HepG2 (cell line): ENCODE measurements at regions not wholly inside any gene's neighbourhood (a gene's known extent, or its start where the extent isn't known, plus 50 kb on each side); places are given as distances from the start of the nearest gene placed in this dataset.

Source experiments
- ATAC-seq: fragments of 200-7000 bp; cut with Tn5 transposase; 3 replicates; pipeline ENCODE4 v1.9.1; 2020; ENCODE audit warnings: mild to moderate bottlenecking, moderate library complexity
- BruUV-seq: library from RNA; stranded (reverse); fragments of 400-500 nt; replicated peaks from 2 replicates; lab custom pipeline; 2021; lab: Mats Ljungman, UMichigan
- CTCF ChIA-PET: fragments of 300-600 bp; formaldehyde crosslinking; extraction: SDS; loops from one replicate; lab custom pipeline; 2021; ENCODE audit warnings: low total read pairs, inconsistent platforms, low intra/inter-chr PET ratio; lab: Yijun Ruan, JAX
- POLR2A ChIA-PET: fragments of 350-600 bp; sonication (Branson Sonifier 250); formaldehyde crosslinking; loops from one replicate; lab custom pipeline; 2020; ENCODE audit warnings: antibody characterized with exemption, inconsistent platforms; lab: Yijun Ruan, JAX
- DNase-seq: peaks from one replicate; pipeline ENCODE4 v3.0.0-alpha.2; 2015; ENCODE audit warnings: low spot score
- FAIRE-seq: peaks from 3 replicates; lab custom pipeline; 2011; peaks lifted over from hg19 to GRCh38; lab: Jason Lieb, UNC
- H2AFZ ChIP-seq: one replicate; pipeline ENCODE4 v1.6.1; 2011; ENCODE audit warnings: low read length, inconsistent platforms
- H3K27ac ChIP-seq: fragments of 300-600 bp; 3 replicates; pipeline ENCODE4 v1.8.0; 2011; ENCODE audit warnings: mixed run types, mild to moderate bottlenecking, mixed read lengths, low read length, inconsistent platforms; ENCODE audit not compliant: insufficient read depth; ENCODE audit errors: extremely low read length
- H3K27me3 ChIP-seq, 2 experiments: fragments of 200-600 bp in 1 of 2; 2 replicates in 1 of 2; 3 replicates in 1 of 2; pipeline versions ENCODE4 v1.6.0 to v1.8.0; 2011; ENCODE audit warnings: low read length in 2 of 2, mild to moderate bottlenecking in 2 of 2, moderate library complexity in 2 of 2, inconsistent platforms in 1 of 2; ENCODE audit not compliant: insufficient read depth in 2 of 2, control insufficient read depth in 1 of 2
- H3K36me3 ChIP-seq, 2 experiments: fragments of 200-600 bp in 1 of 2; replicated peaks in 1 of 2; 2 replicates in 1 of 2; 3 replicates in 1 of 2; pipeline versions ENCODE4 v1.5.1 to v1.8.0; 2011; ENCODE audit warnings: low read length in 2 of 2, inconsistent platforms in 1 of 2; ENCODE audit not compliant: insufficient read depth in 2 of 2, control insufficient read depth in 1 of 2
- H3K4me1 ChIP-seq: 2 replicates; pipeline ENCODE4 v1.5.1; 2012; ENCODE audit warnings: low read length, inconsistent platforms; ENCODE audit not compliant: insufficient read depth
- H3K4me2 ChIP-seq: 2 replicates; pipeline ENCODE4 v1.6.0; 2011; ENCODE audit warnings: low read depth, low read length, inconsistent platforms
- H3K4me3 ChIP-seq, 3 experiments: fragments of 200-600 bp in 1 of 3; sonication (generic), shearing (Covaris generic) in 1 of 3; replicated peaks in 1 of 3; 2 replicates each; pipeline ENCODE4 v1.5.1; 2011 to 2016; ENCODE audit warnings: low read length in 3 of 3, inconsistent platforms in 2 of 3, low read depth in 2 of 3, mild to moderate bottlenecking in 2 of 3, control low read depth in 1 of 3, mixed read lengths in 1 of 3; ENCODE audit not compliant: insufficient read depth in 1 of 3
- H3K79me2 ChIP-seq: one replicate; pipeline ENCODE4 v1.6.1; 2011; ENCODE audit warnings: low read length, inconsistent platforms; ENCODE audit not compliant: insufficient read depth
- H3K9ac ChIP-seq: 2 replicates; pipeline ENCODE4 v1.6.0; 2011; ENCODE audit warnings: mild to moderate bottlenecking, low read depth, low read length, inconsistent platforms; ENCODE audit not compliant: insufficient read depth
- H3K9me3 ChIP-seq: 2 replicates; pipeline ENCODE4 v1.5.1; 2012; ENCODE audit warnings: mild to moderate bottlenecking, low read length
- H4K20me1 ChIP-seq: 2 replicates; pipeline ENCODE4 v1.6.0; 2011; ENCODE audit warnings: inconsistent platforms, mild to moderate bottlenecking, low read length, moderate library complexity; ENCODE audit not compliant: insufficient read depth
- ELF4 ChIP-seq: sonication (generic); formaldehyde crosslinking; IDR thresholded peaks from 2 replicates; pipeline ENCODE4 v1.5.0; 2020; ENCODE audit warnings: missing genetic modification reagents, mild to moderate bottlenecking, moderate library complexity, borderline replicate concordance
- KMT2B ChIP-seq: IDR thresholded peaks from 2 replicates; pipeline ENCODE4 v1.6.1; 2016; ENCODE audit warnings: missing genetic modification reagents, missing compliant biosample characterization
- MTA1 ChIP-seq: sonication (generic); formaldehyde crosslinking; IDR thresholded peaks from 2 replicates; pipeline ENCODE4 v1.4.0; 2020; ENCODE audit warnings: missing genetic modification reagents, mild to moderate bottlenecking, borderline replicate concordance
- NR2C2 ChIP-seq: sonication (generic); formaldehyde crosslinking; IDR thresholded peaks from 2 replicates; pipeline ENCODE4 v1.4.0; 2020; ENCODE audit warnings: missing genetic modification reagents, mild to moderate bottlenecking, moderate library complexity, borderline replicate concordance
- RARA ChIP-seq: IDR thresholded peaks from 2 replicates; pipeline ENCODE4 v1.6.1; 2016; ENCODE audit warnings: missing genetic modification reagents, missing compliant biosample characterization
- TAF1 ChIP-seq: sonication (generic); formaldehyde crosslinking; IDR thresholded peaks from 2 replicates; pipeline ENCODE4 v1.4.0; 2020; ENCODE audit warnings: missing genetic modification reagents
- ZNF335 ChIP-seq: sonication (generic); formaldehyde crosslinking; IDR thresholded peaks from 2 replicates; pipeline ENCODE4 v1.4.0; 2020; ENCODE audit warnings: missing genetic modification reagents
- ZNF441 ChIP-seq: sonication (generic); formaldehyde crosslinking; IDR thresholded peaks from 2 replicates; pipeline ENCODE4 v1.7.0; 2021; ENCODE audit warnings: missing genetic modification reagents, borderline replicate concordance
- ZNF672 ChIP-seq: sonication (generic); formaldehyde crosslinking; IDR thresholded peaks from 2 replicates; pipeline ENCODE4 v1.8.1; 2022; ENCODE audit warnings: missing genetic modification reagents
- WGBS: methylation state at CpG from one replicate; pipeline ENCODE4 v1.1.6; 2017; ENCODE audit warnings: low lambda C conversion rate; 5-methylcytosine and 5-hydroxymethylcytosine counted together
- in situ Hi-C: cut with HindIII; loops from 2 replicates; pipeline ENCODE4 v1.10.0; 2017; ENCODE audit warnings: low pct_unique_long_range_greater_than_20kb; ENCODE audit not compliant: extremely low pct_ligation_motif_present
- intact Hi-C: fragments of 100-400 bp; cut with micrococcal nuclease; formaldehyde crosslinking; loops from one replicate; pipeline ENCODE4 v1.10.0; 2022; ENCODE audit not compliant: unreplicated experiment
- TF ChIP-seq, protein P1 (sequence below): sonication (generic); formaldehyde crosslinking; IDR thresholded peaks from 2 replicates; pipeline ENCODE4 v1.8.0; 2022; ENCODE audit warnings: missing genetic modification reagents, low read depth, mild to moderate bottlenecking, borderline replicate concordance
- TF ChIP-seq, protein P2 (sequence below): sonication (generic); formaldehyde crosslinking; IDR thresholded peaks from 2 replicates; pipeline ENCODE4 v1.4.0; 2020; ENCODE audit warnings: mild to moderate bottlenecking, missing genetic modification reagents, borderline replicate concordance

DNA sequence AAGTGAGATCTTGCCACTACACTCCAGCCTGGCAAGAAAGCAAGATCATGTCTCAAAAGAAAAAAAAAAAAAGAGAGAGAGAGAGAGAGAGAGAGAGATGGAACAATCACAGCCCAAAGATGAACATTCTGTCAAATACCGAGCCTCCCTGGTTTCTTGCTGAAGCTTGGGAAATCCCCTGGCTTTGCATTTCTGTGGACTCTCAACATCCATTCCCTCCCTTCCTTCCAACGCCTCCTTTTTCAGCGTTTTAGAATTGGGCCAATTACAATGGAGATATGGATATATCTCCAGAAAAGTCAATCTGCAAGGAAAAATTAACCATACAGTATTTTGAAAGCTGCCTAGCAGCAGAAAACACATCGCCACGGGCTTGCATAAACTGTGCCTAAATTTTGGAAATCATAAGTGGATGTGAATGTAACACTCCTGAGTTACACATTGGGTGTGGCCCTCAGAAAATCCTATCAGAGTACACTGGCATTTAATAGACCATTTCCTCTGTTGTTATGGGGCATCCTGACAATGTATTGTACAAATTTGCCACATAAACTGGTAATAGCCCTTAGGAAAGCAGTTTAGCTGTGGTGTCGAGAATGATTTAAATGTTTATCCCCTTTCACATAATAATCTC, 67.2 kb upstream of the PHLPP1 start:
- ATAC-seq (no peak), FAIRE-seq (no peak), DNase-seq (no peak)
- 37% methylated on average over 6 of the region's 6 CpGs for WGBS
- no peaks in the 10 kb centered on the region for H3K9me3 ChIP-seq
- no TSS peak for BruUV-seq
- H3K36me3 ChIP-seq: no peaks in the 10 kb centered on the region
- POLR2A ChIA-PET: no interaction called here
- H3K27me3 ChIP-seq: peaks cover 0 to 2% of the 10 kb centered on the region in 2 experiments; a peak in 2 of 5 replicates
- no peak overlapping the region for H3K9ac ChIP-seq
- no peak overlapping the region for H3K4me2 ChIP-seq
- CTCF ChIA-PET: no interaction called here
- in situ Hi-C loops (no loop called here), intact Hi-C loops (no loop called here)
- no peak overlapping the region for H3K27ac ChIP-seq
- H3K4me1 ChIP-seq: 0 out of 2 replicates have a peak, but pooled peaks cover under 1% of the 10 kb centered on the region
- no peaks in the 10 kb centered on the region for H3K79me2 ChIP-seq
- no peak overlapping the region for H3K4me3 ChIP-seq
- no peak for TF ChIP-seq TAF1 (CRISPR knock-in tag)
- TF ChIP-seq, protein P1, sequence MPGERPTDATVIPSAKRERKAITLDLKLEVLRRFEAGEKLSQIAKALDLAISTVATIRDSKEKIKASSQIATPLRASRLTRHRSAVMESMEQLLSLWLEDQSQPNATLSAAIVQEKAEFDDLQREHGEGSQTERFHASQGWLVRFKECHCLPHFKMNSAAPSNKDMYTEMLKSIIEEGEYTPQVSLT (CRISPR knock-in tag): no peak
- TF ChIP-seq MTA1 (CRISPR knock-in tag): no peak
- no peak for TF ChIP-seq ZNF672
- TF ChIP-seq RARA (CRISPR knock-in tag): no peak
- no peaks in the 10 kb centered on the region for H4K20me1 ChIP-seq
- H2AFZ ChIP-seq: no peak overlapping the region

DNA sequence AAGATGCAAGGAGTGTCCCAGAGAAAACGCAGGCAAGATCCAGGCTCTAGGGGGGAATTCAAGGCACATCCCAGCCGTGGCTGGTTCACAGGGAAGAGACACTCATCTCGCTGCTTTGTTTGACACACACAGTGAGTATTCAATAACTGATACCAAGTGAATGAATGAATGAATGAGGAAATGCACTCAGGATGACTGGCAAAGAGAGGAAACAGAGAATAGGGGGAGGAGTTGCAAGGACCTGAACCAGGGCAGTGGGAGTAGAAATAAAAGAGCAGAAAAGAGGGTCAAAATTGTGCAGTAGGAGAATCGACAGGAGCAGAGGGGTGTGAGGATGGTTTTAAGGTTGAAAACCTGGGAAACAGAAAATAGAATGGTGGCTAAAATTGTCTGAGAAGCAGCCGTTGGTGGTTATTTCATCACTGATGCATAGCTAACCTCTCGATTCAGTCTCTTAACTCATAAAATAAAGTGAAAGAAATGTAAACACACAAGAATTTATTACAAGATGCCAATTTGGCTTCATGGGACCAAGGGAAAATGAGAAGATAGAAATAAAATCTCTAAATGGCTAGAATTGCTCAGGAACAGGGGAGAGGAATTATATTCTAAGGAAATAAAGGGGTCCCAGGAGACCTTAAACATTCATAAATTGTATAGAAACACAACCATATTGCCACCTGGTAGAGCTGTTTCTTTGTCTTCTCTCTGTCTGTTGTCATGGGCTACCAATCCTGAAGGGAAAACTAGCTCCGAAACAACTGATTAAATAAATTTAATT, 63.9 kb upstream of the PHLPP1 start:
- Histone ChIP-seq H3K4me1 (no peaks in the 10 kb centered on the region), H4K20me1 (no peaks in the 10 kb centered on the region), H3K4me3 (no peak overlapping the region), H3K79me2 (no peaks in the 10 kb centered on the region), H3K9ac (no peak overlapping the region), H3K27me3 (no peaks in the 10 kb centered on the region; a peak in 1 of 5 replicates), H3K4me2 (no peak overlapping the region), H2AFZ (no peak overlapping the region), H3K9me3 (no peaks in the 10 kb centered on the region), H3K27ac (no peak overlapping the region), H3K36me3 (no peaks in the 10 kb centered on the region)
- WGBS: 23% methylated on average over 7 of the region's 7 CpGs
- ChIA-PET CTCF (no interaction called here), POLR2A (interaction anchor here (1.4 kb wide), 1 partner anchor 63 kb away, joined by 3 read pairs; no protein-coding TSS in a partner anchor)
- no peak for ATAC-seq
- DNase-seq: no peak
- no peak for FAIRE-seq
- no TSS peak for BruUV-seq
- no peak for TF ChIP-seq ELF4 (CRISPR knock-in tag)
- no peak for TF ChIP-seq ZNF441 (CRISPR knock-in tag)
- no peak for TF ChIP-seq ZNF335 (CRISPR knock-in tag)
- no peak for TF ChIP-seq NR2C2 (CRISPR knock-in tag)
- TF ChIP-seq, protein P2, sequence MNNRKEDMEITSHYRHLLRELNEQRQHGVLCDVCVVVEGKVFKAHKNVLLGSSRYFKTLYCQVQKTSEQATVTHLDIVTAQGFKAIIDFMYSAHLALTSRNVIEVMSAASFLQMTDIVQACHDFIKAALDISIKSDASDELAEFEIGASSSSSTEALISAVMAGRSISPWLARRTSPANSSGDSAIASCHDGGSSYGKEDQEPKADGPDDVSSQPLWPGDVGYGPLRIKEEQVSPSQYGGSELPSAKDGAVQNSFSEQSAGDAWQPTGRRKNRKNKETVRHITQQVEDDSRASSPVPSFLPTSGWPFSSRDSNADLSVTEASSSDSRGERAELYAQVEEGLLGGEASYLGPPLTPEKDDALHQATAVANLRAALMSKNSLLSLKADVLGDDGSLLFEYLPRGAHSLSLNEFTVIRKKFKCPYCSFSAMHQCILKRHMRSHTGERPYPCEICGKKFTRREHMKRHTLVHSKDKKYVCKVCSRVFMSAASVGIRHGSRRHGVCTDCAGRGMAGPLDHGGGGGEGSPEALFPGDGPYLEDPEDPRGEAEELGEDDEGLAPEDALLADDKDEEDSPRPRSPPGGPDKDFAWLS (CRISPR knock-in tag): no peak
- TF ChIP-seq KMT2B (CRISPR knock-in tag): no peak
- in situ Hi-C loops: no loop called here
- intact Hi-C loops: no loop called here
